RWPE1 (cell line): ENCODE measurements at regions not wholly inside any gene's neighbourhood (a gene's known extent, or its start where the extent isn't known, plus 50 kb on each side); places are given as distances from the start of the nearest gene placed in this dataset.
A peak's percentile ranks its signal among the peaks of the same experiment; 100 is the strongest.

Experiments
- CTCF ChIA-PET: fragments of 350-600 bp; sonication (Branson Sonifier 250); formaldehyde crosslinking; extraction: SDS; loops from one replicate; lab custom pipeline; 2021; lab: Yijun Ruan, JAX
- POLR2A ChIA-PET: fragments of 400-600 bp; formaldehyde crosslinking; extraction: SDS; loops from one replicate; lab custom pipeline; 2020; ENCODE audit warnings: antibody characterized with exemption; ENCODE audit not compliant: low non-redundant PET; lab: Yijun Ruan, JAX
- DNase-seq: peaks from one replicate; pipeline ENCODE4 v3.0.0; 2012; ENCODE audit warnings: low spot score
- H3K27ac ChIP-seq: fragments of 450-650 bp; 2 replicates; pipeline ENCODE4 v1.5.1; 2017
- TF ChIP-seq, protein P1 (sequence below): fragments of 450-650 bp; conservative IDR thresholded peaks from 2 replicates; pipeline ENCODE4 v1.5.1; 2017; ENCODE audit warnings: low read depth, mild to moderate bottlenecking

DNA sequence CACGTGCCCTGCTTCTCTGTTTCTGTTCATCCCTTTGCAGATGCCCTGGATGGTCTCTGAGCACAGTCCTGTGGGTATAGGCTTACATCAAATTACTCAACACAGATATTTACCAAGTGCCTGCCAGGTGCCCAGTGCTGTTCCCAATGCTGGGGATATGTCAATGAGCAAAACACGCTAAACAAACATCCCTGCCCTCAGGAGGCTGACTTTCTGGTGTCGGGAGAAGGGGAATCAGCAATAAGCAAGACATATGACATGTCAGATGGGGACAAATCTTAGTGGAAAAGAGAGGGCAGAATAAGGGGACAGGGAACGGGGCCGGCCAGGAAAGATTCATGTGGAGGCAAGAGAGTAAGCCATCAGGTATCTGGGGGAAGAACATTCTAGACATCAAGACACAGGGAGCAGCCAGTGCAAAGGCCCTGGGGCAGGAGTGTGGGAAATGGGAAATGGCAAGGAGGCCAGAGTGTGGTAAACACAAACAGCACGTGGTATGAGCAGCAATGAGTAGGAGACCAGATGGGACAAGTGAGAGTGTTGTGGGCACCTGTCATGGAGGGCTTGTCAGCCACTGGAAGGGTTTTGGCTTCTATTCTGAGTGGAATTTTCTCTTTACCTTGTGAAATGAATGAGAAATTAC lies 160.2 kb upstream of the KAZN start:
- CTCF ChIA-PET = interaction anchor here (0.6 kb wide), 1 partner anchor 846 kb away, joined by 5 read pairs; no protein-coding TSS in a partner anchor
- TF ChIP-seq, protein P1, sequence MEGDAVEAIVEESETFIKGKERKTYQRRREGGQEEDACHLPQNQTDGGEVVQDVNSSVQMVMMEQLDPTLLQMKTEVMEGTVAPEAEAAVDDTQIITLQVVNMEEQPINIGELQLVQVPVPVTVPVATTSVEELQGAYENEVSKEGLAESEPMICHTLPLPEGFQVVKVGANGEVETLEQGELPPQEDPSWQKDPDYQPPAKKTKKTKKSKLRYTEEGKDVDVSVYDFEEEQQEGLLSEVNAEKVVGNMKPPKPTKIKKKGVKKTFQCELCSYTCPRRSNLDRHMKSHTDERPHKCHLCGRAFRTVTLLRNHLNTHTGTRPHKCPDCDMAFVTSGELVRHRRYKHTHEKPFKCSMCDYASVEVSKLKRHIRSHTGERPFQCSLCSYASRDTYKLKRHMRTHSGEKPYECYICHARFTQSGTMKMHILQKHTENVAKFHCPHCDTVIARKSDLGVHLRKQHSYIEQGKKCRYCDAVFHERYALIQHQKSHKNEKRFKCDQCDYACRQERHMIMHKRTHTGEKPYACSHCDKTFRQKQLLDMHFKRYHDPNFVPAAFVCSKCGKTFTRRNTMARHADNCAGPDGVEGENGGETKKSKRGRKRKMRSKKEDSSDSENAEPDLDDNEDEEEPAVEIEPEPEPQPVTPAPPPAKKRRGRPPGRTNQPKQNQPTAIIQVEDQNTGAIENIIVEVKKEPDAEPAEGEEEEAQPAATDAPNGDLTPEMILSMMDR = no peak
- POLR2A ChIA-PET = no interaction called here
- no peak for DNase-seq
- H3K27ac ChIP-seq = no peak overlapping the region

DNA sequence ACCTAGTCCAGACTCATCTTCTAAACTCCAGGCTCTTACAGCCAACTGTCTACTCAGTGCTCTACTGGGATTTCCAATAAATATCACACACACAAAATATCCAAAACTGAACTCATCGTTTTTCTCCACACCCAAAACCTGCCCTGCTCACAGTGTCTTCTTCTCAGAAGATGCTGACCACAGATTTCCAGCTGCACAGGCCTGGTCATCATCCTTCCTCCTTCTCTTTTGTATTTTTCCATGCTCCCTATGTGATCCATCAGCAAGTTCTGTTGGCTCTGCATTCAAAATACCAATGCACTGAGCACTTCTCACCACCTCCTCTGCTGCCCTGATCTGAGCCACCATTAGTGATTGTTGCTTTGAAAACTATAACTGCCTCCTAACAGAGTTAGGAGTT lies 159.5 kb upstream of the KAZN start:
- TF ChIP-seq, protein P1 = no peak
- CTCF ChIA-PET = no interaction called here
- no peak overlapping the region for H3K27ac ChIP-seq
- no peak for DNase-seq
- POLR2A ChIA-PET = no interaction called here

DNA sequence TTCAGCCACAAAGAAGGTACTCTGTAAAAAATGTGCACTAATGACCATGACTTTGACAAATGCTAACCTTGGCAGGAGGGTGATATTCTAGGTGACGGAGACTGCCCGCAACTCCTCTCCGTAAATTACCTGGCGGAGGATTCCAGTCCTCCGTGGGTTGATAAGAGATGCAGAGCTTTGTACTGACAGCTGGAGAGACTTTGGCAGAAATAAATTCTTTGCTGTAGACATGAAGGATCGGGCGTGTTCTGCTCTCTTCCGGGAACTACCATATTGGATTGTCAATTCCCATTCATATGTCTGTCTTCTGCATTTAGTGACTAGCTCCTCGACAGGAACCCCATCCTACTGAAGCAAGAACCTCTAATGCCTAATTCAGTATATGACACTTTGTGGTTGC lies 158.3 kb upstream of the KAZN start:
- ChIA-PET CTCF (interaction anchor here (0.7 kb wide), 1 partner anchor 643 kb away, joined by 3 read pairs; no protein-coding TSS in a partner anchor), POLR2A (no interaction called here)
- no peak for DNase-seq
- H3K27ac ChIP-seq = peak overlapping the region; percentile 90; the same call in 1 of the 2 replicates
- TF ChIP-seq, protein P1 = no peak

DNA sequence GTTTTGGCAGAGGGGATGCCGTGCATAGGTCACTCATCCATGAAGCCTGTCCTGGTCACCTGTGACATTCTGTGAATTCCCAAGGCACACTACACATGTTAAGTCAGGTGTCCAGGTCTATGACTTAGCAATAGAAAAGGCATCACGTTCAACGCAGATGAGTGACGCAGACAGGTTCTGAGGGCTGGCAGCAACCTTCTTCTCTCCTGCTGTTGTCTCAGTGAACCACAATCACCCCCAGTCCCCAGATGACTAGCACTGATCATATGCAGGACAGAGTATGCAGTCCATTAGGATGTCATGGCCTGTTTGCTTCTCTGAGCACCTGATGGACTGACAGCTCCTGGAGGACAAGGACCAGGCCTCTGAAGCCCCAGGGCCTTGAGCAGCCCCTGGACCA lies 157.8 kb upstream of the KAZN start:
- ChIA-PET POLR2A (no interaction called here), CTCF (no interaction called here)
- DNase-seq = no peak
- TF ChIP-seq, protein P1 = no peak
- peak overlapping the region; percentile 90 for H3K27ac ChIP-seq

DNA sequence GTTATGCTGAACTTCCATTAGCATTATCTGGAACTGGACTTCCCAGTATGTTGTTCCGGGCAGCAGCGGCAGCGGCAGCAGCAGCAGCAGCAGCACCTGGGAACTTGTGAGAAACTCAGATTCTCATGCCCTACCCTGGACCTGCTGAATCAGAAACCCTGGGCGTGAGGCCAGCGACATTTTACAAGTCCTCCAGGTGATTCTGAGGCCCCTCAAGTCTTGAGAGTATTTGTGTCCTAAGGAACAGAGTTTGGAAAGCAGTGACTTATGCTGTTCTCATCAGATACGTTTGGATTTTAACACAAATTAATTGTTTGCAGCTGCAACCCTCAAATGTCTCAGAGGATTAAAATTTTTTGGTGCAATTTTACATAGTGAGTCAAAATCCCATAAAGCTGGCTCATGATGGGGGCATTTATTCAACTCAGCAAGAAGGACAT lies 157.2 kb upstream of the KAZN start:
- CTCF ChIA-PET = no interaction called here

DNA sequence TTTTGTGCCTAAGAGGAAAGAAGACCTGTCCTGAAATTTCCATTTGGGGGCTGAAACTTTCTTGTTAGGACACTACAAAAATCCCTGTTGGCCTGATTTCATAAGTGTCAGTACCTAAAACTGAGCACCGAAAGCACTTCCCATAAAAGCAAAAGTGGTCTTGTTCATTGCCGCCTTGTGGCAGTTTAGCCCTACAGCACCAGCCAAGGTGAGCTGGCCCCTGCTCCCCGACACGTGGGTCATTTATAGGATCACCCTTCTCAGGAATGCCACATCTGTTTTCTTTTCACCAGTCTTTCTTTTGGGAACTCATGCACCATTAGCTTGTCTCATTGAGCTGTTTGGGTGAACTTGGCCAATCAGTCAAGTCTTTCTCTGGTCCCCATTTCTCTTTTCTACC lies 155.8 kb upstream of the KAZN start:
- ChIA-PET POLR2A (no interaction called here), CTCF (interaction anchor here (0.7 kb wide), 1 partner anchor 10 kb away, joined by 4 read pairs; no protein-coding TSS in a partner anchor)

More for the DNA sequence above, 157.2 kb upstream of the KAZN start:
- peak overlapping the region; percentile 90 for H3K27ac ChIP-seq
- TF ChIP-seq, protein P1 = no peak
- POLR2A ChIA-PET = no interaction called here
- peak; percentile 59 for DNase-seq

More for the DNA sequence above, 155.8 kb upstream of the KAZN start:
- DNase-seq = no peak
- TF ChIP-seq, protein P1 = no peak
- peak overlapping the region; percentile 90 for H3K27ac ChIP-seq
